Left lung (tissue), 4 donors: ENCODE measurements at regions not wholly inside any gene's neighbourhood (a gene's known extent, or its start where the extent isn't known, plus 50 kb on each side); places are given as distances from the start of the nearest gene placed in this dataset.

Experiments
- ATAC-seq: fragments of 200-7000 bp; cut with Tn5 transposase; one replicate; pipeline ENCODE4 v1.9.1; 2020; ENCODE audit warnings: moderate library complexity
- DNase-seq, 4 donors: peaks; one replicate each; pipeline ENCODE4 v3.0.0-alpha.2; 2013 to 2020
- H3K27ac ChIP-seq, 2 donors: fragments of 200-600 bp; sonication (generic) in 1 of 2; one replicate each; pipeline versions ENCODE4 v1.5.0 to v1.8.0; 2020 to 2021
- H3K27me3 ChIP-seq, 2 donors: fragments of 200-600 bp; sonication (generic) in 1 of 2; one replicate each; pipeline versions ENCODE4 v1.5.0 to v1.8.0; 2020 to 2021
- H3K36me3 ChIP-seq, 2 donors: fragments of 200-600 bp; sonication (generic) in 1 of 2; one replicate each; pipeline versions ENCODE4 v1.5.0 to v1.8.0; 2020 to 2021
- H3K4me1 ChIP-seq, 2 donors: fragments of 200-600 bp; one replicate each; pipeline ENCODE4 v1.8.0; 2021
- H3K4me3 ChIP-seq, 2 donors: fragments of 200-600 bp; sonication (generic) in 1 of 2; one replicate each; pipeline versions ENCODE4 v1.5.0 to v1.8.0; 2020 to 2021; ENCODE audit warnings: mild to moderate bottlenecking in 1 of 2
- H3K9me3 ChIP-seq, 2 donors: fragments of 200-600 bp; sonication (generic) in 1 of 2; one replicate each; pipeline versions ENCODE4 v1.5.0 to v1.8.0; 2020 to 2021
- intact Hi-C, 2 donors: fragments of 100-400 bp; cut with DNase I; formaldehyde crosslinking; loops; one replicate each; pipeline versions ENCODE4 v1.11.2 to v1.14.2; 2022
- TF ChIP-seq, protein P1 (sequence below), 2 donors: fragments of 200-600 bp; sonication (generic) in 1 of 2; IDR thresholded peaks; one replicate each; pipeline versions ENCODE4 v1.5.0 to v1.8.0; 2021; ENCODE audit warnings: antibody characterized with exemption in 2 of 2
- donor health status: DM: no; HTN: yes; CAD: no.
- donor health status: DM: no; HTN: no; CAD: no.

DNA sequence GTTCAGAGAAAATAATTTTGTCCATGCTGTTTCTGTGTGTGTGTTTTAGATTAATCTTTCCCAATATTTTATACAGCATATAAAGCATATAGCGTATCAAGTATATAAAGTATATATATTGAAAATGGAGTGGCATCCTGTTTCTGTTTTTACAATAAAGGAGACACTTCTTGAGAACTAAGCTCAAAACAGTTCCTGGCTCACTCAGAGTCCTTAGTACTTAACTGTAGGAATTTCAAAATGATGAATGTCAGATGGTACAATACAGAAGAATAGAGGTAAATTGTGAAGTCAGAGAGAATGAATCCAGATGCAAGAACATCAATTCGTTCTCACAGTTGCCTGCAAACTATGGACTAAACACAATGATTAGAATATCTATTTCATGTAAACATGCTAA is 68.7 kb upstream of the TAS2R1 start:
- DNase-seq (no peak), ATAC-seq (no peak)
- H3K4me1 ChIP-seq, result no peaks in the 10 kb centered on the region
- H3K9me3 ChIP-seq, result no peaks in the 10 kb centered on the region
- intact Hi-C loops, result no loop called here
- no peaks in the 10 kb centered on the region for H3K36me3 ChIP-seq
- H3K27me3 ChIP-seq, result no peaks in the 10 kb centered on the region
- H3K4me3 ChIP-seq, result no peak overlapping the region
- TF ChIP-seq, protein P1, sequence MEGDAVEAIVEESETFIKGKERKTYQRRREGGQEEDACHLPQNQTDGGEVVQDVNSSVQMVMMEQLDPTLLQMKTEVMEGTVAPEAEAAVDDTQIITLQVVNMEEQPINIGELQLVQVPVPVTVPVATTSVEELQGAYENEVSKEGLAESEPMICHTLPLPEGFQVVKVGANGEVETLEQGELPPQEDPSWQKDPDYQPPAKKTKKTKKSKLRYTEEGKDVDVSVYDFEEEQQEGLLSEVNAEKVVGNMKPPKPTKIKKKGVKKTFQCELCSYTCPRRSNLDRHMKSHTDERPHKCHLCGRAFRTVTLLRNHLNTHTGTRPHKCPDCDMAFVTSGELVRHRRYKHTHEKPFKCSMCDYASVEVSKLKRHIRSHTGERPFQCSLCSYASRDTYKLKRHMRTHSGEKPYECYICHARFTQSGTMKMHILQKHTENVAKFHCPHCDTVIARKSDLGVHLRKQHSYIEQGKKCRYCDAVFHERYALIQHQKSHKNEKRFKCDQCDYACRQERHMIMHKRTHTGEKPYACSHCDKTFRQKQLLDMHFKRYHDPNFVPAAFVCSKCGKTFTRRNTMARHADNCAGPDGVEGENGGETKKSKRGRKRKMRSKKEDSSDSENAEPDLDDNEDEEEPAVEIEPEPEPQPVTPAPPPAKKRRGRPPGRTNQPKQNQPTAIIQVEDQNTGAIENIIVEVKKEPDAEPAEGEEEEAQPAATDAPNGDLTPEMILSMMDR (IDR thresholded peaks at IDR 0.05), result no peak
- no peak overlapping the region for H3K27ac ChIP-seq

DNA sequence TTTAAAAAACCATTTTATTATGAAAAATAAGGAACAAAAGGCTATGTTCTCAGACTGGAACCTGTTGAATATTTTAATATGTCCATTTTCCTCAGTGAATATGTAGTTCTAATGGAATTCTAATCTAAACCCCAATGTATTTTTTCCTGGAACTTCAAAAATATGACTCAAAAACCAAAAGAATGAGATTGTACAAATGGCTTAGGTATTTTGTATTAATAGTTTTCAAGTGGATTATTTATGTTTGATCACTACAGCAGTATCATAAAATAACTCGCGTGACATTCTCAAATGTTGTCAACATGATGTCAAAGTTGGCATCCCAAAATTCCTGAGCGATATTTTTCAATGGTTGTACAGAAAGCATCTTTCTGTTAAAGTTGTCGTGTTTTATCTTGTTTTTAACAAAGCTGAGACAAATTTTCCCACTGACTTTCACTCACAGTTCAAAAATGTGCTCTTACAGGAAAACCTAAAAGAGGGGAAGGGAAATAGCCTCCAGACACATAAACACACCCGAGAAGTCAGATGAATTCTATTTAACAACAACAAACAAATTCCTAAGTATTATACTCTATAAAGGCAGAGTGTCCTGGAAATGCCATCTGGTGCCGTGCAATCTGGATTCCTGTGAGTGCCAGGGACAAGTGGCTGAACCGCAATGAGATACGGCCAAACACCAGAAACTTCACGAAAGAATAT is 68.1 kb upstream of the TAS2R1 start:
- no peaks in the 10 kb centered on the region for H3K9me3 ChIP-seq
- intact Hi-C loops, result no loop called here
- no peak for DNase-seq

DNA sequence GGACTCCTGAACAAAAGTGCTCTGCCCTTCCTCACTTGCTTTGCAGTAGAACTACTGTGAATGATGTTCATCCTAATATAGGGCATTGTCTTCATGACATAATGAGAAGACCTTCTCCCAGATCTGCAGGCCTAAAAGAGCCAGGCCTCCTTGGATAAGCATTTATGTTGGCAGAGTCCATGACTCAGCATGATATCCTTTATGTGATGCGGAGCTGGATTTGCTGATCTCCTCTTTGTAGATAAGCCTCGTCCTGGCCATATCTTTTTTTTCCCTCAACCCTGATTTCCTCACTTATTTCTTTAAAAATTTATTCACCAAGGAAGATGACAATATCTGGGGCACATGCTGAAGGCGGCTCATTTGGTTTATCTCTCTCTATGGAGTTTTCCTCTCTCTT is 62.4 kb upstream of the TAS2R1 start:
- ATAC-seq, result no peak
- H3K9me3 ChIP-seq, result no peaks in the 10 kb centered on the region
- H3K4me3 ChIP-seq, result no peak overlapping the region
- no peak overlapping the region for H3K27ac ChIP-seq
- no peaks in the 10 kb centered on the region for H3K27me3 ChIP-seq
- no peaks in the 10 kb centered on the region for H3K4me1 ChIP-seq
- H3K36me3 ChIP-seq, result no peaks in the 10 kb centered on the region
- TF ChIP-seq, protein P1 (IDR thresholded peaks at IDR 0.05), result no peak
- intact Hi-C loops, result no loop called here
- DNase-seq, result no peak

More for the DNA sequence above, 68.1 kb upstream of the TAS2R1 start:
- H3K4me3 ChIP-seq, result no peak overlapping the region
- H3K27ac ChIP-seq, result no peak overlapping the region
- H3K27me3 ChIP-seq, result no peaks in the 10 kb centered on the region
- no peaks in the 10 kb centered on the region for H3K36me3 ChIP-seq
- ATAC-seq, result no peak
- H3K4me1 ChIP-seq, result no peaks in the 10 kb centered on the region
- TF ChIP-seq, protein P1 (IDR thresholded peaks at IDR 0.05), result no peak

DNA sequence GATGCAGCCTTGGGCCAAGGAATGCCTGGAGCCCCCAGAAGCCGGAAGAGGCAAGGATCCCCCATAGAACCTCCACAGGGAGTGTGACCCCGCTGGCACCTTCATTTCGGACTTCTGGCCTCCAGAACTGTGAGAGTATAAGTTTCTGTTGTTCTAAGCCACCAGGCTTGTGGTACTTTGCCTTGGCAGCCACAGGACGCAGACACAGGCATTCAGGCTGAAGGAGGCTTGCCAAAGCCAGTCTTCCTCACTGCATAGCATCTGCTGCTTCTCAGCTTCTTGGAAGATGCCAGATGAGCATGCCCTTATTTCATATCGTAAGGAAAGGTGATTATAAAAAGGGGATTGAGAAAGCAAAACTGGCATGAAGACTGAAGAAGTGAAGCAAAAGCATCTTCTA is 61.1 kb upstream of the TAS2R1 start:
- Histone ChIP-seq H3K27ac (no peak overlapping the region), H3K27me3 (no peaks in the 10 kb centered on the region), H3K4me3 (no peak overlapping the region), H3K4me1 (no peaks in the 10 kb centered on the region), H3K36me3 (no peaks in the 10 kb centered on the region), H3K9me3 (no peaks in the 10 kb centered on the region)
- no peak for ATAC-seq
- TF ChIP-seq, protein P1 (IDR thresholded peaks at IDR 0.05), result no peak
- no peak for DNase-seq
- intact Hi-C loops, result no loop called here

DNA sequence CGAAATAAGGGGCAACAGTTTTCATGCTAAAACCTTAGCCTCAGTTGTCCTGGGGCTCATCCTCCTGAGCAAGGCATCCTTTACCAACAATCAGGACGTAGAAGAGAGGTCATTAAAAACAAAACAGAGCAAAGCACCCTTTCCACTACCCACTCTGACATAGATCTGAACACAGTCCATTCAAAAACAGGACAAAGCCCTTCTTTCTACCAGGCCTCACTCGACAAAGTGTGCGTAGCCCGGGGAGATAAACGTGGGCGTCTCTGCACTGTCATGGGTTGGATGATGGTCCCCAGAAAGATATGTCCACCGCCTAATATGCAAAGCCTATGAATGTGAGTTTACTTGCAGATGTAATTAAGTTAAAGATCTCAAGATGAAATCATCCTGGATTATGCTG is 60.6 kb upstream of the TAS2R1 start:
- DNase-seq, result no peak
- no peak overlapping the region for H3K27ac ChIP-seq
- H3K27me3 ChIP-seq, result no peaks in the 10 kb centered on the region
- intact Hi-C loops, result no loop called here
- H3K4me3 ChIP-seq, result no peak overlapping the region
- H3K9me3 ChIP-seq, result no peaks in the 10 kb centered on the region
- TF ChIP-seq, protein P1 (IDR thresholded peaks at IDR 0.05), result no peak
- H3K36me3 ChIP-seq, result no peaks in the 10 kb centered on the region
- no peak for ATAC-seq
- H3K4me1 ChIP-seq, result no peaks in the 10 kb centered on the region
